GM18511 (cell line): ENCODE measurements at regions not wholly inside any gene's neighbourhood (a gene's known extent, or its start where the extent isn't known, plus 50 kb on each side); places are given as distances from the start of the nearest gene placed in this dataset.
A peak's percentile ranks its signal among the peaks of the same experiment; 100 is the strongest.

Source experiments
- ATAC-seq: cut with Tn5 transposase; IDR thresholded peaks from one replicate; pipeline ENCODE4 v1.9.1; 2021; ENCODE audit warnings: mild to moderate bottlenecking, moderate library complexity; ENCODE audit not compliant: unreplicated experiment

GRCh38 chr9:690517-691111 lies 150.9 kb upstream of the DMRT1 start:
- no peak for ATAC-seq

GRCh38 chr9:691825-692400 lies 149.6 kb upstream of the DMRT1 start:
- ATAC-seq = no peak

DNA sequence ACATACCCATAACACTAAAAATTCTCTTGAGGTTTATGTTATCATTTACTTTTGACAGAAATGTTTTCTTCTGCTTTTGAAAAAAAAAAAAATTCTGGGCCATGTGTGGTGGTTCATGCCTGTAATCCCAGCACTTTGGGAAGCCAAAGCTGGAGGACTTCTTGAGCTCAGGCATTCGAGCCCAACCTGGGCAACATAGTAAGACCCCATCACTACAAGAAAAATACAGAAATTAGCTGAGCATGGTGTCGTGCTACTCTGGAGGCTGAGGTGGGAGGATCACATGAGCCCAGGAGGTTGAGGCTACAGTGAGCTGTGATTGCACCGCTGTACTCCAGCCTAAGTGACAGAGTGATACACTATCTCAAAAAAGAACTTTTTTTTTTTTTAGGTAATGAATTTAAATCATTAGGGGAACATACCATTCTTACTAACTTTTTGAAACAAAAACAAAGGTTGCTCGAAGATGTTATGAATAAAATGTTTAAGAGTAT lies 148.8 kb upstream of the DMRT1 start:
- ATAC-seq = no peak

- ATAC-seq = no peak
These were observed 148.1 kb upstream of the DMRT1 start for GRCh38 chr9:693201-694091.

- ATAC-seq = no peak
These were observed 147.4 kb upstream of the DMRT1 start for GRCh38 chr9:694092-694402.

DNA sequence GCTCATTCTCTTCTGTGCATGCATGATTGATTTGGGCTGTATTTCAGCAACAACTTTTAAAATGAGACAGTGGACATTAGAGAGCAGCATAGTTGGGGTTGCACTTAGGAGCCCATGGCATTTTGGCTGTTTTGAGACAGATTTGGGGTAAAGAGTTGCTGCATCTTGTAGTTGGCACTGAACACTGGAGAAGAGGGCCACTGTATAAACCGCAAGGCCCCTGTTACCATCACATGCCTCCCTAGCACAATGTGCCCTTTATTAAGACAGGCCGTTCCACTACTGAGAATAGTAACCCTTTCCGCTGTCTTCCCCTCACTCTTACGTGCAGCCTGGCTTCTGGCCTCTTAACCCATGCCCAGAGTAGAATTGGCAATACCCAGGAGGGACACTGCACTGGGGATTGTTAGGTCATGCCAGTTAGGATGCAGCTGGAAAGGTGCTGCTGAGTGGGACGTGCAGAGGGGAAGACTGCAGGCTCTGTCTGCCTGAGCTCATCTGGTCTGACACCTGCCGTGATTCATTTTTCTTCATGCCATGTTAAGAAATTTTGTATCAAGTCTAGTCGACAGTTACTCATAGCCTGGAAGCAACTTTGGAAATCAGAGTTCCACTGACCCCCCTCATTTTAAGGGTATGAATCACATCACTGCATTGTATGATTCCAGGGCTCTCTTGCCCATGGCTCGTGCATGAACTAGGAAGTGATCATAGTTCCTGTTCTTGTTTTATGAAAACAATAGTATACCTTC lies 146.9 kb upstream of the DMRT1 start:
- ATAC-seq = no peak

GRCh38 chr9:695252-695651 lies 146.2 kb upstream of the DMRT1 start:
- ATAC-seq = no peak

DNA sequence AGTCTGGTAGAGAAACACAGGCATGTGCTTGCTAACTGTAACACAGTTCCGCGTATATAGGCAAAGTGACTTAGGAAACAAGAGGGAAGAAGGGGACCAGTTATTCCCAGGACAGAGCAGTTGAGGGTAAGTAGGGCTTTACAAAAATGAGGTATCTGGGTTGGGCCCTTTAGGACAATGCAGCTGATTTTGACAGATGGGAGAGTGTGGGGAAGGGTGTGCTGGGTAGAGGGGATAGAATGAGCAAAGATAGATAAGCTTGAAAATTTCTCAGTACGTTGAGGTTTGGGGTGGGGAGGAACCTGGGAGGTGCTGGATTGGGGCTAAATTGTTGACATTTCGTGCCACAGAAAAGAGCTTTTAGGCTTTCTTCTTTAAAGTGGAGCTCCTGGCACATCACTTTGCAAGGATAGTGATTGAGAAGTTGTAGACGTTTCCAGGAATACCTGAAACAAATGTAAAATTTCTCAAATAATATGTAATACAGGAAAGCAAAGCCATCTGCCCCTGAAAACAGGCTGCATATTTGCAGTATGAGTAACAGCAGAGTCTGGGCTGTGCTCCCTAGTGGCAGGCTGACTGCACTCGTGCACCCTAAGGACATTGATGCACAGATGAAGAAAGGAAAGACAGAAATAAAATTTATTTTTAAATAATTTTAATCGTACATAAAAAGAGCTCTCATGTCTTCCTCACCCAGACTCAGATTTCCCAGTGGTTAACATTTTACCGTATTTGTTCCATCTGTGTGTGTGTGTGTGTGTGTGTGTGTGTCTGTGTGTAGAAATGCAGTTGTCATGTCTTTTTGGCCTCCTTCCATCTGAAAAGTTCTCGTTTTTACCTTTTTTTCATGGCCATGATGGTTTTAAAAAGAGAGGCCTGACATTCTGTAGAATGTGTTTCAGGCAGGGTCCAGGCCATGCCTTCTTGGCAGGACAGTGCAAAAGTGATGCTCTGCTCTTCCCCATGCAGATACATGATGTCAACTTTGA lies 144.9 kb upstream of the DMRT1 start:
- ATAC-seq = no peak

DNA sequence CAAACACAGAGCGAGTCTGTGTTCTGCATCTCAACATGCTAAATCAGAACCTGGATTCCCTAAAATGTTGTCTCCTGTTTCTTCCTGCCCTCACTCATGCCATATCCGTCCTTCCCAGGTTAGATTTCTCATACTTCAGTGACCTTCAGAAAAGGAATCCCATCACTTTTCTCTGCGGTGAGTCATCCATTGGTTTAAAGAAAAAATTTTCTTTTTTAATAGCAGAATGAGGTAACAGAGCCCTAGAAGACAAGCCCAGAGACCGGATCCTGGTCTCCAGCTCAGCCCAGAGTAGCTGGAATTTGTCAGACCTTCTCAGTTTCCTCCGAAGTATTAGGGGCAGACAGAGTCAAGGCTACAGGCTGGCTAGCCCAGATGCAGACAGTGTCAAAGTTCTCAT lies 143.2 kb upstream of the DMRT1 start:
- ATAC-seq = no peak

- no peak for ATAC-seq
These were observed 142.5 kb upstream of the DMRT1 start for GRCh38 chr9:698954-699353.

DNA sequence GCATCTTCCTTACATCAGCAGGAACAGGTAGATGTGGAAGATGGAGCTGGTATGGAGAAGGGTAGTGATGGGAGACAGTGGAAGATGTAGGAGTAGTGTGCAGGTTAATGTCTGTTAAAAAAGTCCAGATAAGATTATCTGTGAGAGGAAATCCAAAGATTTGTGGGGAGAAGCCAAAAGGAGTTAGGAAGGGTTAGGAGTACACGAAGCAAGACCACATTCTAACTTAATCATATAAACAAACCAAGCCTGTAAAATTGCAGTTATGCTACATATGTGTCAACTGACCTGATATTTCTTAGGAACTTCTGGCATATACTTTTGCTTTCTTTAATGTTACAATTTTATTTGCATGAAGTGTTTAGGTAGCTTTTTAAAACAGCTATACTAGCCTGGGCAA lies 142.1 kb upstream of the DMRT1 start:
- no peak for ATAC-seq

- ATAC-seq = no peak
These were observed 140.9 kb upstream of the DMRT1 start for GRCh38 chr9:700365-701282.

GRCh38 chr9:703392-703791 lies 138.1 kb upstream of the DMRT1 start:
- ATAC-seq = no peak

- ATAC-seq = no peak
These were observed 135.4 kb upstream of the DMRT1 start for GRCh38 chr9:706073-706472.

- ATAC-seq = peak; percentile 49
These were observed 134.7 kb upstream of the DMRT1 start for GRCh38 chr9:706606-707459.

DNA sequence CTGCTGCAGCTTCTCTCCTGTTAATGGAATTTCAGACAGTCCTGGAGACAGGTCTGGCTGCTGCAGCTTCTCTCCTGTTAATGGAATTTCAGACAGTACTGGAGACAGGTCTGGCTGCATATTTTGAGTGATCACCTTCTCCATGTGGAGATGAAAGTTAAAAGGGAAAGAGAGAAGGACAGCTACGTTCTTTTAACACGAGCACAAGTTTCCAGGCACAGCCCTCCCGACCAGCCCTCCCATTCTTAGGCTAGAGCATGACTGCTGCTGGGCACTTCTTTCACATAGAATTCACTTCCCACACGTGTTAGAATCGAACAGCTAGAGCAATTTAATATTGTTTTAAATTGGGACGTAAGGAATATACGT lies 133.3 kb upstream of the DMRT1 start:
- no peak for ATAC-seq

- no peak for ATAC-seq
These were observed 132.7 kb upstream of the DMRT1 start for GRCh38 chr9:708551-709432.
